ENCODE measurements at regions not wholly inside any gene's neighbourhood (a gene's known extent, or its start where the extent isn't known, plus 50 kb on each side); places are given as distances from the start of the nearest gene placed in this dataset.

GRCh38 chr18:71450257-71450656 lies 1093.9 kb downstream of the CBLN2 start:
- intact Hi-C loops (cut with micrococcal nuclease), result no loop called here
- CTCF ChIA-PET (ENCODE audit: partially characterized antibody), result no interaction called here

GRCh38 chr18:71443706-71444480 lies 1100.2 kb downstream of the CBLN2 start:
- ChIA-PET CTCF (ENCODE audit: partially characterized antibody) (no interaction called here), POLR2A (ENCODE audit: partially characterized antibody) (no interaction called here)
- Histone ChIP-seq H3K27me3 (ENCODE audit: insufficient read depth, low read length) (no peaks in the 10 kb centered on the region), H3K4me1 (ENCODE audit: insufficient read depth, low read length) (no peaks in the 10 kb centered on the region), H3K4me3 (ENCODE audit: low read length in 2 of 2) (no peak overlapping the region), H3K9me3 (ENCODE audit: control insufficient read depth in 1 of 2, low read length in 2 of 2) (no peaks in the 10 kb centered on the region), H3K36me3 (ENCODE audit: insufficient read depth, low read length) (no peaks in the 10 kb centered on the region), H3K27ac (ENCODE audit: low read depth, low read length) (no peak overlapping the region)
- H3K9me3 Mint-ChIP-seq, result peaks cover 0 to 17% (median 7%) of the 10 kb centered on the region in 8 donors
- no peak for DNase-seq
- no peaks in the 10 kb centered on the region for H3K27me3 Mint-ChIP-seq
- H3K4me1 Mint-ChIP-seq, result no peaks in the 10 kb centered on the region
- intact Hi-C loops (cut with micrococcal nuclease), result no loop called here
- no peaks in the 10 kb centered on the region for H3K36me3 Mint-ChIP-seq
- no peak overlapping the region for H3K4me3 Mint-ChIP-seq
- H3K27ac Mint-ChIP-seq, result no peak overlapping the region

More at GRCh38 chr18:71450257-71450656, 1093.9 kb downstream of the CBLN2 start:
- Histone ChIP-seq H3K27me3 (ENCODE audit: insufficient read depth, low read length) (no peaks in the 10 kb centered on the region), H3K9me3 (ENCODE audit: control insufficient read depth in 1 of 2, low read length in 2 of 2) (no peaks in the 10 kb centered on the region), H3K27ac (ENCODE audit: low read depth, low read length) (no peak overlapping the region), H3K4me1 (ENCODE audit: insufficient read depth, low read length) (no peaks in the 10 kb centered on the region), H3K4me3 (ENCODE audit: low read length in 2 of 2) (no peak overlapping the region), H3K36me3 (ENCODE audit: insufficient read depth, low read length) (no peaks in the 10 kb centered on the region)
- Mint-ChIP-seq H3K27me3 (no peaks in the 10 kb centered on the region), H3K4me1 (no peaks in the 10 kb centered on the region), H3K4me3 (no peak overlapping the region), H3K36me3 (no peaks in the 10 kb centered on the region), H3K9me3 (peaks cover 0 to 11% (median under 1%) of the 10 kb centered on the region in 8 donors), H3K27ac (no peak overlapping the region)
- no peak for DNase-seq
- POLR2A ChIA-PET (ENCODE audit: partially characterized antibody), result no interaction called here

GRCh38 chr18:71442731-71443141 lies 1101.4 kb downstream of the CBLN2 start:
- H3K27me3 ChIP-seq (ENCODE audit: insufficient read depth, low read length), result no peaks in the 10 kb centered on the region
- DNase-seq, result no peak
- Mint-ChIP-seq H3K4me3 (no peak overlapping the region), H3K27me3 (no peaks in the 10 kb centered on the region), H3K4me1 (no peaks in the 10 kb centered on the region), H3K9me3 (peaks cover 0 to 17% (median 7%) of the 10 kb centered on the region in 8 donors), H3K27ac (no peak overlapping the region), H3K36me3 (no peaks in the 10 kb centered on the region)
- H3K4me1 ChIP-seq (ENCODE audit: insufficient read depth, low read length), result no peaks in the 10 kb centered on the region
- H3K36me3 ChIP-seq (ENCODE audit: insufficient read depth, low read length), result no peaks in the 10 kb centered on the region
- no peak overlapping the region for H3K4me3 ChIP-seq (ENCODE audit: low read length in 2 of 2)
- intact Hi-C loops (cut with micrococcal nuclease), result no loop called here
- ChIA-PET CTCF (ENCODE audit: partially characterized antibody) (no interaction called here), POLR2A (ENCODE audit: partially characterized antibody) (no interaction called here)
- H3K27ac ChIP-seq (ENCODE audit: low read depth, low read length), result no peak overlapping the region
- no peaks in the 10 kb centered on the region for H3K9me3 ChIP-seq (ENCODE audit: control insufficient read depth in 1 of 2, low read length in 2 of 2)

GRCh38 chr18:71441156-71441555 lies 1103.0 kb downstream of the CBLN2 start:
- H3K4me1 ChIP-seq (ENCODE audit: insufficient read depth, low read length), result no peaks in the 10 kb centered on the region
- Mint-ChIP-seq H3K27me3 (no peaks in the 10 kb centered on the region), H3K4me3 (no peak overlapping the region), H3K4me1 (no peaks in the 10 kb centered on the region), H3K36me3 (no peaks in the 10 kb centered on the region), H3K27ac (no peak overlapping the region), H3K9me3 (peaks cover 0 to 16% (median 5%) of the 10 kb centered on the region in 8 donors)
- H3K27ac ChIP-seq (ENCODE audit: low read depth, low read length), result no peak overlapping the region
- H3K9me3 ChIP-seq (ENCODE audit: control insufficient read depth in 1 of 2, low read length in 2 of 2), result no peaks in the 10 kb centered on the region
- H3K36me3 ChIP-seq (ENCODE audit: insufficient read depth, low read length), result no peaks in the 10 kb centered on the region
- intact Hi-C loops (cut with micrococcal nuclease), result no loop called here
- ChIA-PET POLR2A (ENCODE audit: partially characterized antibody) (no interaction called here), CTCF (ENCODE audit: partially characterized antibody) (no interaction called here)
- no peak for DNase-seq
- no peaks in the 10 kb centered on the region for H3K27me3 ChIP-seq (ENCODE audit: insufficient read depth, low read length)
- no peak overlapping the region for H3K4me3 ChIP-seq (ENCODE audit: low read length in 2 of 2)

GRCh38 chr18:71437511-71437910 lies 1106.6 kb downstream of the CBLN2 start:
- intact Hi-C loops (cut with micrococcal nuclease), result no loop called here
- no peaks in the 10 kb centered on the region for H3K4me1 Mint-ChIP-seq
- no peak overlapping the region for H3K4me3 Mint-ChIP-seq
- peaks cover 0 to 5% (median 0%) of the 10 kb centered on the region in 8 donors for H3K9me3 Mint-ChIP-seq
- Histone ChIP-seq H3K27me3 (ENCODE audit: insufficient read depth, low read length) (no peaks in the 10 kb centered on the region), H3K4me3 (ENCODE audit: low read length in 2 of 2) (no peak overlapping the region), H3K4me1 (ENCODE audit: insufficient read depth, low read length) (no peaks in the 10 kb centered on the region), H3K27ac (ENCODE audit: low read depth, low read length) (no peak overlapping the region), H3K9me3 (ENCODE audit: control insufficient read depth in 1 of 2, low read length in 2 of 2) (no peaks in the 10 kb centered on the region), H3K36me3 (ENCODE audit: insufficient read depth, low read length) (no peaks in the 10 kb centered on the region)
- CTCF ChIA-PET (ENCODE audit: partially characterized antibody), result no interaction called here
- no peak for DNase-seq
- H3K27ac Mint-ChIP-seq, result no peak overlapping the region
- POLR2A ChIA-PET (ENCODE audit: partially characterized antibody), result no interaction called here
- H3K27me3 Mint-ChIP-seq, result no peaks in the 10 kb centered on the region
- no peaks in the 10 kb centered on the region for H3K36me3 Mint-ChIP-seq

GRCh38 chr18:71433373-71433772 lies 1110.8 kb downstream of the CBLN2 start:
- H3K9me3 ChIP-seq (ENCODE audit: control insufficient read depth in 1 of 2, low read length in 2 of 2), result no peaks in the 10 kb centered on the region
- no peak for DNase-seq
- no peaks in the 10 kb centered on the region for H3K27me3 ChIP-seq (ENCODE audit: insufficient read depth, low read length)
- no peak overlapping the region for H3K4me3 ChIP-seq (ENCODE audit: low read length in 2 of 2)
- ChIA-PET CTCF (ENCODE audit: partially characterized antibody) (no interaction called here), POLR2A (ENCODE audit: partially characterized antibody) (no interaction called here)
- Mint-ChIP-seq H3K27ac (no peak overlapping the region), H3K9me3 (peaks cover 0 to 4% (median 0%) of the 10 kb centered on the region in 8 donors), H3K36me3 (no peaks in the 10 kb centered on the region), H3K4me3 (no peak overlapping the region), H3K27me3 (no peaks in the 10 kb centered on the region), H3K4me1 (no peaks in the 10 kb centered on the region)
- H3K27ac ChIP-seq (ENCODE audit: low read depth, low read length), result no peak overlapping the region
- intact Hi-C loops (cut with micrococcal nuclease), result no loop called here
- no peaks in the 10 kb centered on the region for H3K36me3 ChIP-seq (ENCODE audit: insufficient read depth, low read length)
- H3K4me1 ChIP-seq (ENCODE audit: insufficient read depth, low read length), result no peaks in the 10 kb centered on the region

- Mint-ChIP-seq H3K27ac (no peak overlapping the region), H3K9me3 (peaks cover 0 to 4% (median 0%) of the 10 kb centered on the region in 8 donors), H3K4me1 (no peaks in the 10 kb centered on the region), H3K4me3 (no peak overlapping the region), H3K27me3 (no peaks in the 10 kb centered on the region), H3K36me3 (no peaks in the 10 kb centered on the region)
- no peaks in the 10 kb centered on the region for H3K4me1 ChIP-seq (ENCODE audit: insufficient read depth, low read length)
- H3K36me3 ChIP-seq (ENCODE audit: insufficient read depth, low read length), result no peaks in the 10 kb centered on the region
- no peaks in the 10 kb centered on the region for H3K9me3 ChIP-seq (ENCODE audit: control insufficient read depth in 1 of 2, low read length in 2 of 2)
- ChIA-PET POLR2A (ENCODE audit: partially characterized antibody) (no interaction called here), CTCF (ENCODE audit: partially characterized antibody) (no interaction called here)
- H3K4me3 ChIP-seq (ENCODE audit: low read length in 2 of 2), result no peak overlapping the region
- intact Hi-C loops (cut with micrococcal nuclease), result no loop called here
- no peaks in the 10 kb centered on the region for H3K27me3 ChIP-seq (ENCODE audit: insufficient read depth, low read length)
- H3K27ac ChIP-seq (ENCODE audit: low read depth, low read length), result no peak overlapping the region
- no peak for DNase-seq
Measured at GRCh38 chr18:71431689-71432088, 1112.5 kb downstream of the CBLN2 start.
